Skeletal muscle satellite cell (primary cell): ENCODE measurements at regions not wholly inside any gene's neighbourhood (a gene's known extent, or its start where the extent isn't known, plus 50 kb on each side); places are given as distances from the start of the nearest gene placed in this dataset.

Source experiments
- H3K27me3 ChIP-seq: 2 replicates; pipeline ENCODE4 v1.7.0; 2013; ENCODE audit warnings: low read length; ENCODE audit not compliant: control insufficient read depth, insufficient read depth
- H3K36me3 ChIP-seq: 2 replicates; pipeline ENCODE4 v1.7.0; 2013; ENCODE audit warnings: mild to moderate bottlenecking, control low read depth, low read length; ENCODE audit not compliant: insufficient read depth
- H3K4me1 ChIP-seq: 2 replicates; pipeline ENCODE4 v1.7.0; 2013; ENCODE audit warnings: low read length; ENCODE audit not compliant: control insufficient read depth, insufficient read depth
- H3K4me2 ChIP-seq: 2 replicates; pipeline ENCODE4 v1.7.0; 2013; ENCODE audit warnings: mild to moderate bottlenecking, low read length
- H3K4me3 ChIP-seq: 2 replicates; pipeline ENCODE4 v1.7.0; 2013; ENCODE audit warnings: low read length
- H3K9ac ChIP-seq: 2 replicates; pipeline ENCODE4 v1.7.0; 2013; ENCODE audit warnings: mild to moderate bottlenecking, low read depth, low read length, moderate library complexity
- H3K9me3 ChIP-seq: replicated peaks from 2 replicates; pipeline ENCODE4 v1.7.0; 2013; ENCODE audit warnings: mild to moderate bottlenecking, control low read depth, low read length

- Histone ChIP-seq H3K4me1 (peaks cover 18% of the 10 kb centered on the region), H3K27me3 (no peaks in the 10 kb centered on the region), H3K9ac (no peak overlapping the region), H3K9me3 (no peaks in the 10 kb centered on the region), H3K36me3 (peaks cover 9% of the 10 kb centered on the region), H3K4me2 (no peak overlapping the region), H3K4me3 (no peak overlapping the region)
Observed at GRCh38 chr3:44065311-44066094, 176.2 kb upstream of the TOPAZ1 start.

- no peak overlapping the region for H3K9ac ChIP-seq
- no peak overlapping the region for H3K4me3 ChIP-seq
- peaks cover 18% of the 10 kb centered on the region for H3K4me1 ChIP-seq
- H3K4me2 ChIP-seq = no peak overlapping the region
- no peaks in the 10 kb centered on the region for H3K27me3 ChIP-seq
- H3K9me3 ChIP-seq = no peaks in the 10 kb centered on the region
- peaks cover 9% of the 10 kb centered on the region for H3K36me3 ChIP-seq
Observed at GRCh38 chr3:44066806-44067205, 174.9 kb upstream of the TOPAZ1 start.

GRCh38 chr3:44067431-44067830, 174.3 kb upstream of the TOPAZ1 start:
- Histone ChIP-seq H3K36me3 (peaks cover 9% of the 10 kb centered on the region), H3K9ac (no peak overlapping the region), H3K27me3 (no peaks in the 10 kb centered on the region), H3K4me3 (no peak overlapping the region), H3K9me3 (no peaks in the 10 kb centered on the region), H3K4me1 (peaks cover 18% of the 10 kb centered on the region), H3K4me2 (no peak overlapping the region)

- Histone ChIP-seq H3K36me3 (peaks cover 9% of the 10 kb centered on the region), H3K9ac (no peak overlapping the region), H3K4me2 (no peak overlapping the region), H3K27me3 (no peaks in the 10 kb centered on the region), H3K9me3 (no peaks in the 10 kb centered on the region), H3K4me3 (no peak overlapping the region), H3K4me1 (peaks cover 18% of the 10 kb centered on the region)
Observed at GRCh38 chr3:44068753-44069152, 172.9 kb upstream of the TOPAZ1 start.

- Histone ChIP-seq H3K4me3 (no peak overlapping the region), H3K4me2 (no peak overlapping the region), H3K27me3 (no peaks in the 10 kb centered on the region), H3K9me3 (no peaks in the 10 kb centered on the region), H3K36me3 (peaks cover 9% of the 10 kb centered on the region), H3K9ac (no peak overlapping the region), H3K4me1 (peaks cover 18% of the 10 kb centered on the region)
Observed at GRCh38 chr3:44069276-44069675, 172.4 kb upstream of the TOPAZ1 start.

- peaks cover 12% of the 10 kb centered on the region for H3K4me1 ChIP-seq
- no peak overlapping the region for H3K4me3 ChIP-seq
- peaks cover 6% of the 10 kb centered on the region for H3K36me3 ChIP-seq
- H3K9me3 ChIP-seq = no peaks in the 10 kb centered on the region
- H3K27me3 ChIP-seq = no peaks in the 10 kb centered on the region
- no peak overlapping the region for H3K9ac ChIP-seq
- no peak overlapping the region for H3K4me2 ChIP-seq
Observed at GRCh38 chr3:44070841-44071546, 170.7 kb upstream of the TOPAZ1 start.

GRCh38 chr3:44072601-44073540, 168.8 kb upstream of the TOPAZ1 start:
- Histone ChIP-seq H3K36me3 (no peaks in the 10 kb centered on the region), H3K4me3 (no peak overlapping the region), H3K4me2 (no peak overlapping the region), H3K27me3 (no peaks in the 10 kb centered on the region), H3K4me1 (peaks cover 19% of the 10 kb centered on the region), H3K9me3 (no peaks in the 10 kb centered on the region), H3K9ac (no peak overlapping the region)

GRCh38 chr3:44074181-44074580, 167.5 kb upstream of the TOPAZ1 start:
- Histone ChIP-seq H3K36me3 (no peaks in the 10 kb centered on the region), H3K27me3 (no peaks in the 10 kb centered on the region), H3K9me3 (no peaks in the 10 kb centered on the region), H3K4me3 (no peak overlapping the region), H3K4me2 (no peak overlapping the region), H3K4me1 (peaks cover 16% of the 10 kb centered on the region), H3K9ac (no peak overlapping the region)

- H3K36me3 ChIP-seq = peaks cover 5% of the 10 kb centered on the region
- H3K27me3 ChIP-seq = no peaks in the 10 kb centered on the region
- peaks cover 11% of the 10 kb centered on the region for H3K4me1 ChIP-seq
- no peak overlapping the region for H3K4me2 ChIP-seq
- no peak overlapping the region for H3K9ac ChIP-seq
- no peaks in the 10 kb centered on the region for H3K9me3 ChIP-seq
- no peak overlapping the region for H3K4me3 ChIP-seq
Observed at GRCh38 chr3:44076221-44076829, 165.4 kb upstream of the TOPAZ1 start.

GRCh38 chr3:44077267-44077666, 164.4 kb upstream of the TOPAZ1 start:
- no peaks in the 10 kb centered on the region for H3K27me3 ChIP-seq
- H3K4me1 ChIP-seq = peaks cover 11% of the 10 kb centered on the region
- no peak overlapping the region for H3K9ac ChIP-seq
- peaks cover 5% of the 10 kb centered on the region for H3K36me3 ChIP-seq
- H3K4me3 ChIP-seq = no peak overlapping the region
- no peaks in the 10 kb centered on the region for H3K9me3 ChIP-seq
- H3K4me2 ChIP-seq = no peak overlapping the region

GRCh38 chr3:44078863-44079262, 162.8 kb upstream of the TOPAZ1 start:
- Histone ChIP-seq H3K9me3 (no peaks in the 10 kb centered on the region), H3K36me3 (peaks cover 5% of the 10 kb centered on the region), H3K27me3 (no peaks in the 10 kb centered on the region), H3K9ac (no peak overlapping the region), H3K4me1 (peaks cover 11% of the 10 kb centered on the region), H3K4me3 (no peak overlapping the region), H3K4me2 (no peak overlapping the region)
